ENCODE measurements at regions not wholly inside any gene's neighbourhood (a gene's known extent, or its start where the extent isn't known, plus 50 kb on each side); places are given as distances from the start of the nearest gene placed in this dataset.
"Not testable (repeated sequence)": the region's sequence is repeated elsewhere in the genome, so short reads cannot be mapped to it uniquely, and the experiment has no call there.

DNA sequence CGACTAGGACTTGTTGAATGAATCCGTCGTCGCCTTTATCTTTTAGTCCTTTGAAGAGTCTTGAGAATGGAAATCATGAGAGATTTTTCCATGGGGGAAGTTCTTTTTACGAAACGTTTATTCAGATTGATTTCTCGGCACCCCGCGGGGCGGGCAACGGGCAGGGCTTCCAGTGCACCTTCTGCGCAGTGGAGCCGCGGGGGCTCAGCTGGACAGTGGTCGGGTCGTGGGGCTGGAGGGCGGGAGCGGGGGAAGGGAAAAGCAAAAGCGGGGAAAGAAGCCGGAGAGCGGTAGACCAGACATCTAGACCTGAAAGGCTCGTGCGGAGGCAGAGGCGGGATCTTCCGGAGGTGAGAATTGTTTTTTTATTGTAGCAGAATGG, 103.0 kb downstream of the NBPF11 start:
- DNase-seq: not testable (repeated sequence)

DNA sequence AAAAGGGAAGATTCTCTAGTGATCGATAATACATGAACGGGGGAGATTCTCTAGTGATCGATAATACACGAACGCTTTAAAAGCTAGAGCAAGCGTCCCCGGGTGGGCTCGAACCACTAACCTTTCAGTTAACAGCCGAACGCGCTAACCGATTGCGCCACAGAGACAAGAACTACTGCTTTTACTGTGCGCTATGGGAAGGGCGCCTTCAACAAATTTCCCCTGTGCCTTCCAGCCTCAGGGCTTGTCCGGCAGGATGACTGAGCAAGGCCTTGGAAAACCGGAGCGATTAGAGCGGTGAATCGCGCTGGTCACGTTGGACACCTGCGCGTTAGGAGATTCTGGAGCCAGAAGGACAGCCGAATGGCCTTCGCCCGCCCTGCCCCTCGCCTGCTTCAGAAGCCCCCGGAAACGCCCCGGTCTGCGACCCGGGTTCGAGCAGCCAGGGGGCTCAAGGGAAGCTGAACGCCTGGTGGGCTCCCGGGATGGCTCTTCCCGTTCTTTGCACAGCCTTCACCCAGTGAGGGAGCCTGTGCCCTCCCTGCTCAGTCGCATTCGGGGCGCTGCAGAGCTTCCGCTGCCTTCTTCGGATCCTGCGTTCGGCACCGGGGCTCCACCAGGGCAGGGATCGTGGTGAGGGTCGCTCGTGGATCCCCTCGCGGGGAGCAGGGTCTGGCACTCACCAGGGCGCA, 103.5 kb downstream of the NBPF11 start:
- DNase-seq: peak in 1 of 2 donors; percentile 12

DNA sequence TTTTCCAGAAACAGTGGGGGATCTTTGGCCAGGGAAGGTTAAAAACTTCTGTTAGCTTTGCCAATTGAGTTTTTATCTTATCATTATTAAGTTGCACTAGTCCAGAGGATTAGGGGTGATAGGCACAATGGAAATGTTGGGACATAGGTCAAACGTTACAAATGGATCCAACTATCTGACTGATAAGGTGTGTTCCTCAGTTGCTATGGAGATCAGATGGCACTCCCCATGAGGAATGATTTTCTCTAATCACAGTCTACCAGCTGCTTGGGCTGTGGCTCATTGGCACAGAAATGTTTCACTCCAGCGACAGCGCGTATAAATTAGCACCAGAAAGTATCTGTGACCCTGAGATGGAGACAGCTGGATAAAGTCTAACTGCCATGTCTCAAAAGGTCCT, 106.2 kb downstream of the NBPF11 start:
- DNase-seq: not testable (repeated sequence)

DNA sequence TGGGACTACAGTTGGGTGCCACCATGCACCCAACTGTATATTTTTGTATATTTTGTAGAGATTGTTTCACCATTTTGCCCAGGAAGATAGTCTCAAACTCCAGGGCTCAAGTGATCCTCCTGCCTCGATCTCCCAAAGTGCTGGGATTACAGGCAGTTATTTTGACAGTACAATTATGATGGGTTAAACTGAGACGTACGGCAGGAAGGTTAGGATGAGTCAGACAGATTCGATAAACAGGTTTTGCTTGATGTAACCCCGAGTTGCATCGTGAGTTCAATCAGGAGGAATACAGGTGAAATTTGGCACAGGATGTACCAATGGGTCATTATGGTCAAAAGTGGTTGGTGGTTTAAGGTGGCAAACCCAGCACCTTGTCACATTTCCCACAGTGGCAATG, 107.6 kb downstream of the NBPF11 start:
- DNase-seq: not testable (repeated sequence)
